Natural killer cell (primary cell): ENCODE measurements at regions not wholly inside any gene's neighbourhood (a gene's known extent, or its start where the extent isn't known, plus 50 kb on each side); places are given as distances from the start of the nearest gene placed in this dataset.

Experiments
- ATAC-seq, 3 donors: fragments of 150-1000 bp in 2 of 3; fragments of 200-7000 bp in 1 of 3; cut with Tn5 transposase; 1 replicate in 1 of 3; 2 replicates in 2 of 3; pipeline ENCODE4 v1.10.0; 2021; ENCODE audit warnings: mild to moderate bottlenecking in 2 of 3, moderate library complexity in 2 of 3
- DNase-seq, 2 donors: peaks; one replicate each; pipeline versions ENCODE4 v3.0.0 to v3.0.0-alpha.2; 2013 to 2021; ENCODE audit warnings: mixed read lengths in 1 of 2
- H3K27ac ChIP-seq: one replicate; pipeline ENCODE4 v1.5.1; 2013; ENCODE audit warnings: mild to moderate bottlenecking, low read length
- H3K27me3 ChIP-seq: one replicate; pipeline ENCODE4 v1.6.1; 2013; ENCODE audit warnings: low read length; ENCODE audit not compliant: control insufficient read depth, insufficient read depth
- H3K36me3 ChIP-seq: one replicate; pipeline ENCODE4 v1.6.1; 2013; ENCODE audit warnings: low read length; ENCODE audit not compliant: control insufficient read depth, insufficient read depth
- H3K4me1 ChIP-seq: one replicate; pipeline ENCODE4 v1.6.1; 2013; ENCODE audit warnings: low read length; ENCODE audit not compliant: control insufficient read depth, insufficient read depth
- H3K4me3 ChIP-seq: one replicate; pipeline ENCODE4 v1.5.1; 2013; ENCODE audit warnings: low read length
- H3K9me3 ChIP-seq: one replicate; pipeline ENCODE4 v1.6.1; 2013; ENCODE audit warnings: low read length; ENCODE audit not compliant: control insufficient read depth, insufficient read depth
- H3K27ac Mint-ChIP-seq, 2 donors: one replicate each; pipeline ENCODE4 v1.8.0; 2022; ENCODE audit warnings: mild to moderate bottlenecking in 2 of 2, mixed read lengths in 2 of 2, moderate library complexity in 1 of 2
- H3K27me3 Mint-ChIP-seq, 2 donors: one replicate each; pipeline ENCODE4 v1.8.0; 2022; ENCODE audit warnings: low read depth in 2 of 2, mixed read lengths in 2 of 2
- H3K36me3 Mint-ChIP-seq: one replicate; pipeline ENCODE4 v1.8.0; 2022; ENCODE audit warnings: mixed read lengths
- H3K4me1 Mint-ChIP-seq, 2 donors: one replicate each; pipeline ENCODE4 v1.8.0; 2022; ENCODE audit warnings: mixed read lengths in 2 of 2
- H3K4me3 Mint-ChIP-seq: one replicate; pipeline ENCODE4 v1.8.0; 2022; ENCODE audit warnings: mild to moderate bottlenecking, moderate library complexity, mixed read lengths
- H3K9me3 Mint-ChIP-seq, 2 donors: one replicate each; pipeline ENCODE4 v1.8.0; 2022; ENCODE audit warnings: mixed read lengths in 2 of 2
- WGBS: methylation state at CpG from one replicate; pipeline ENCODE4 v1.1.7; 2013; ENCODE audit warnings: missing lambda C conversion rate; ENCODE audit not compliant: insufficient coverage; 5-methylcytosine and 5-hydroxymethylcytosine counted together
- intact Hi-C: fragments of 100-400 bp; cut with micrococcal nuclease; formaldehyde crosslinking; loops from one replicate; pipeline ENCODE4 v1.14.2; 2022
- TF ChIP-seq, protein P1 (sequence below): fragments of 200-600 bp; IDR thresholded peaks from one replicate; pipeline ENCODE4 v1.8.0; 2022; ENCODE audit warnings: antibody characterized with exemption

- TF ChIP-seq, protein P1, sequence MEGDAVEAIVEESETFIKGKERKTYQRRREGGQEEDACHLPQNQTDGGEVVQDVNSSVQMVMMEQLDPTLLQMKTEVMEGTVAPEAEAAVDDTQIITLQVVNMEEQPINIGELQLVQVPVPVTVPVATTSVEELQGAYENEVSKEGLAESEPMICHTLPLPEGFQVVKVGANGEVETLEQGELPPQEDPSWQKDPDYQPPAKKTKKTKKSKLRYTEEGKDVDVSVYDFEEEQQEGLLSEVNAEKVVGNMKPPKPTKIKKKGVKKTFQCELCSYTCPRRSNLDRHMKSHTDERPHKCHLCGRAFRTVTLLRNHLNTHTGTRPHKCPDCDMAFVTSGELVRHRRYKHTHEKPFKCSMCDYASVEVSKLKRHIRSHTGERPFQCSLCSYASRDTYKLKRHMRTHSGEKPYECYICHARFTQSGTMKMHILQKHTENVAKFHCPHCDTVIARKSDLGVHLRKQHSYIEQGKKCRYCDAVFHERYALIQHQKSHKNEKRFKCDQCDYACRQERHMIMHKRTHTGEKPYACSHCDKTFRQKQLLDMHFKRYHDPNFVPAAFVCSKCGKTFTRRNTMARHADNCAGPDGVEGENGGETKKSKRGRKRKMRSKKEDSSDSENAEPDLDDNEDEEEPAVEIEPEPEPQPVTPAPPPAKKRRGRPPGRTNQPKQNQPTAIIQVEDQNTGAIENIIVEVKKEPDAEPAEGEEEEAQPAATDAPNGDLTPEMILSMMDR = no peak
- Mint-ChIP-seq H3K4me1 (no peaks in the 10 kb centered on the region), H3K36me3 (no peaks in the 10 kb centered on the region), H3K4me3 (no peak overlapping the region), H3K27me3 (peaks cover 6 to 10% of the 10 kb centered on the region in 2 donors), H3K27ac (no peak overlapping the region), H3K9me3 (peaks cover 0 to 2% of the 10 kb centered on the region in 2 donors)
- Histone ChIP-seq H3K4me3 (no peak overlapping the region), H3K9me3 (no peaks in the 10 kb centered on the region), H3K27ac (no peak overlapping the region), H3K4me1 (no peaks in the 10 kb centered on the region), H3K36me3 (no peaks in the 10 kb centered on the region), H3K27me3 (no peaks in the 10 kb centered on the region)
- no peak for DNase-seq
- 96% methylated on average over 2 of the region's 2 CpGs for WGBS
- intact Hi-C loops = no loop called here
- no peak for ATAC-seq
Observed at GRCh38 chr14:65260786-65261185, 151.7 kb upstream of the FUT8 start.

GRCh38 chr14:65261425-65261920 is 151.1 kb upstream of the FUT8 start:
- WGBS = 89% methylated on average over 1 of the region's 1 CpG
- intact Hi-C loops = no loop called here
- no peak overlapping the region for H3K4me3 Mint-ChIP-seq
- no peaks in the 10 kb centered on the region for H3K4me1 Mint-ChIP-seq
- no peak overlapping the region for H3K27ac ChIP-seq
- H3K36me3 Mint-ChIP-seq = no peaks in the 10 kb centered on the region
- DNase-seq (no peak), ATAC-seq (no peak)
- TF ChIP-seq, protein P1 = no peak
- peaks cover 6 to 10% of the 10 kb centered on the region in 2 donors for H3K27me3 Mint-ChIP-seq
- no peaks in the 10 kb centered on the region for H3K36me3 ChIP-seq
- H3K27ac Mint-ChIP-seq = no peak overlapping the region
- no peak overlapping the region for H3K4me3 ChIP-seq
- no peaks in the 10 kb centered on the region for H3K27me3 ChIP-seq
- no peaks in the 10 kb centered on the region for H3K9me3 ChIP-seq
- peaks cover 0 to 2% of the 10 kb centered on the region in 2 donors for H3K9me3 Mint-ChIP-seq
- H3K4me1 ChIP-seq = no peaks in the 10 kb centered on the region

DNA sequence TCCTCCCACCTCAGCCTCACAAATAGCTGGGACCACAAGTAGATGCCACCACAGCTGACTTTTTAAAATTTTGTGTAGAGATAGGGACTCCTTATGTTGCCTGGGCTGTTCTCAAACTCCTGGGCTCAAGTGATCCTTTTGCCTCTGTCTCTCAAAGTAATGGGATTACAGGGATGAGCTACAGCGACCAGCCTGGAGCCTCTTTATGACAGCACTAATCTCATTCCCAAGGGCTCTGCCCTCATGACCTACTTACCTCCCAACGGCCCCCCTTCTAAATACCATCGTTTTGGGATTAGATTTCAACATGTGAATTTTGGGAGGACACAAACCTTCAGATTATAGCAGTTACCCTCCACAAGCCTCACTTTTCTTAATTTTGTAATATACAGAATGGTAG is 150.6 kb upstream of the FUT8 start:
- Mint-ChIP-seq H3K36me3 (no peaks in the 10 kb centered on the region), H3K9me3 (peaks cover 0 to 2% of the 10 kb centered on the region in 2 donors), H3K4me3 (no peak overlapping the region), H3K27me3 (peaks cover 6 to 10% of the 10 kb centered on the region in 2 donors), H3K4me1 (no peaks in the 10 kb centered on the region), H3K27ac (no peak overlapping the region)
- Histone ChIP-seq H3K27ac (no peak overlapping the region), H3K4me1 (no peaks in the 10 kb centered on the region), H3K27me3 (no peaks in the 10 kb centered on the region), H3K4me3 (no peak overlapping the region), H3K36me3 (no peaks in the 10 kb centered on the region), H3K9me3 (no peaks in the 10 kb centered on the region)
- WGBS = 100% methylated on average over 2 of the region's 3 CpGs
- DNase-seq = no peak
- intact Hi-C loops = no loop called here
- no peak for ATAC-seq
- TF ChIP-seq, protein P1 = no peak

DNA sequence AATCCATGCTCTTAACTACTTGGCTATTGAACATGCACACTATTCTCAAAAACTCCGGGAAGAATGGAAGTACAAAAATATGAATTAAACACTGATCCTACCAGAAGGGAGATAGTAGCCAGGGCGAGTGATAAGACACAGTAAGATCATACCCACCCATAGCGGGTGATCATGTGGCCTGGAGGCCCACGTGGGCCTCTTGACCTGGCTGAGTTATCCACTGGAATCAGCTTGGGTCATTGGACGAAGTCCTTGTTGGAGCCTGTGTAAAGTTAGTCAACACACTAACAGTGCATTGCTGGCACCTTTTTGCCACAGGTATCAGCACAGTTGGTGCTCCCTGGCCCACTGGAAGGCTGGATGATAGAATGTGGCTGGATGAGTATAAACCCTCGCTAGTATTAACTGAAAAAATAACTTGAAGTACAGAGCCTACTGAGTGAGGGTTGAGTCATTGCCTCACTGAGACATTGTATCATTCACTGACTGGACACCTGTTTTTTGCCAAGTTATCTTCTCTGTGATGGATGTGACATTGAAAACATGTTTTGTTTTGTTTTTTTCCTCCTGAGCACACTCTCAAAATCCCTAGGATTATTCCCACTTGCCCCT is 149.2 kb upstream of the FUT8 start:
- H3K4me1 ChIP-seq = no peaks in the 10 kb centered on the region
- H3K36me3 ChIP-seq = no peaks in the 10 kb centered on the region
- H3K27me3 ChIP-seq = no peaks in the 10 kb centered on the region
- ATAC-seq = no peak
- Mint-ChIP-seq H3K27ac (no peak overlapping the region), H3K9me3 (peaks cover 0 to 2% of the 10 kb centered on the region in 2 donors), H3K27me3 (peaks cover 6 to 10% of the 10 kb centered on the region in 2 donors), H3K36me3 (no peaks in the 10 kb centered on the region), H3K4me3 (no peak overlapping the region), H3K4me1 (no peaks in the 10 kb centered on the region)
- WGBS = 85% methylated on average over 6 of the region's 6 CpGs
- no peak overlapping the region for H3K4me3 ChIP-seq
- H3K9me3 ChIP-seq = no peaks in the 10 kb centered on the region
- H3K27ac ChIP-seq = no peak overlapping the region
- no peak for DNase-seq
- intact Hi-C loops = no loop called here
- TF ChIP-seq, protein P1 = no peak
